C4-2B (cell line): ENCODE measurements at regions not wholly inside any gene's neighbourhood (a gene's known extent, or its start where the extent isn't known, plus 50 kb on each side); places are given as distances from the start of the nearest gene placed in this dataset.

Experiments
- H3K27ac ChIP-seq: fragments of 450-650 bp; 2 replicates; pipeline ENCODE4 v1.5.1; 2017
- CTCF ChIP-seq: fragments of 450-650 bp; conservative IDR thresholded peaks from 2 replicates; pipeline ENCODE4 v1.5.1; 2017; ENCODE audit warnings: mild to moderate bottlenecking
- ZFX ChIP-seq: fragments of 450-650 bp; IDR thresholded peaks from 2 replicates; pipeline ENCODE4 v1.6.1; 2017

GRCh38 chr4:164056426-164057142, 562.1 kb downstream of the TMA16 start:
- TF ChIP-seq CTCF (no peak), ZFX (no peak)

GRCh38 chr4:164058776-164059445, 564.4 kb downstream of the TMA16 start:
- H3K27ac ChIP-seq: no peak overlapping the region

More at GRCh38 chr4:164056426-164057142, 562.1 kb downstream of the TMA16 start:
- H3K27ac ChIP-seq: no peak overlapping the region

GRCh38 chr4:164060456-164060855, 566.0 kb downstream of the TMA16 start:
- no peak overlapping the region for H3K27ac ChIP-seq
- no peak for TF ChIP-seq ZFX

More at GRCh38 chr4:164058776-164059445, 564.4 kb downstream of the TMA16 start:
- no peak for TF ChIP-seq CTCF

GRCh38 chr4:164068392-164068791, 573.9 kb downstream of the TMA16 start:
- TF ChIP-seq CTCF: no peak
- TF ChIP-seq ZFX: no peak
- H3K27ac ChIP-seq: no peak overlapping the region

- TF ChIP-seq CTCF (no peak), ZFX (no peak)
- no peak overlapping the region for H3K27ac ChIP-seq
Measured at GRCh38 chr4:164070625-164071024, 576.1 kb downstream of the TMA16 start.

- TF ChIP-seq CTCF (no peak), ZFX (no peak)
- no peak overlapping the region for H3K27ac ChIP-seq
Measured at GRCh38 chr4:164081371-164081770, 586.9 kb downstream of the TMA16 start.

GRCh38 chr4:164081801-164082200, 587.3 kb downstream of the TMA16 start:
- H3K27ac ChIP-seq: no peak overlapping the region
- TF ChIP-seq ZFX (no peak), CTCF (no peak)

GRCh38 chr4:164087733-164088132, 593.2 kb downstream of the TMA16 start:
- no peak overlapping the region for H3K27ac ChIP-seq
- no peak for TF ChIP-seq ZFX
